H1 (cell line): ENCODE measurements at regions not wholly inside any gene's neighbourhood (a gene's known extent, or its start where the extent isn't known, plus 50 kb on each side); places are given as distances from the start of the nearest gene placed in this dataset.
A peak's percentile ranks its signal among the peaks of the same experiment; 100 is the strongest.

ENCODE experiments used
- CTCF ChIA-PET: fragments of 300-600 bp; sonication (Branson Sonifier 250); formaldehyde crosslinking; loops from one replicate; lab custom pipeline; 2021; ENCODE audit not compliant: partially characterized antibody; lab: Charles Lee
- POLR2A ChIA-PET: fragments of 300-600 bp; sonication (Branson Sonifier 250); formaldehyde crosslinking; loops from one replicate; lab custom pipeline; 2021; ENCODE audit warnings: inconsistent platforms; ENCODE audit not compliant: partially characterized antibody; lab: Charles Lee
- DNase-seq, 2 experiments: peaks; one replicate each; pipeline versions ENCODE4 v3.0.0 to v3.0.0-alpha.2; 2010 to 2022; ENCODE audit warnings: low spot score in 2 of 2, low read depth in 1 of 2, mixed read lengths in 1 of 2
- FAIRE-seq: peaks from 2 replicates; lab custom pipeline; 2011; peaks lifted over from hg19 to GRCh38; lab: Jason Lieb, UNC
- H2AFZ ChIP-seq: 2 replicates; pipeline ENCODE4 v1.8.1; 2012; ENCODE audit warnings: low read length, inconsistent platforms
- H2AK5ac ChIP-seq: 2 replicates; pipeline ENCODE4 v1.6.1; 2013; ENCODE audit warnings: low read depth, low read length
- H2BK120ac ChIP-seq: replicated peaks from 2 replicates; pipeline ENCODE3; 2013; ENCODE audit warnings: low read depth, low read length, inconsistent platforms
- H2BK12ac ChIP-seq: 2 replicates; pipeline ENCODE4 v1.6.1; 2013; ENCODE audit warnings: low read depth, low read length
- H2BK15ac ChIP-seq: 2 replicates; pipeline ENCODE4 v1.6.1; 2013; ENCODE audit warnings: low read length
- H2BK20ac ChIP-seq: 2 replicates; pipeline ENCODE4 v1.6.1; 2013; ENCODE audit warnings: low read length
- H2BK5ac ChIP-seq: 2 replicates; pipeline ENCODE4 v1.6.1; 2013; ENCODE audit warnings: low read depth, low read length
- H3K14ac ChIP-seq: 2 replicates; pipeline ENCODE4 v1.6.1; 2013; ENCODE audit warnings: inconsistent platforms; ENCODE audit not compliant: insufficient read length
- H3K18ac ChIP-seq: 2 replicates; pipeline ENCODE4 v1.6.1; 2013; ENCODE audit warnings: low read length; ENCODE audit errors: extremely low read depth
- H3K23ac ChIP-seq: 2 replicates; pipeline ENCODE4 v1.6.1; 2013; ENCODE audit warnings: inconsistent platforms; ENCODE audit not compliant: insufficient read length
- H3K23me2 ChIP-seq: 2 replicates; pipeline ENCODE4 v1.6.1; 2013; ENCODE audit warnings: low read depth, low read length
- H3K27ac ChIP-seq: 2 replicates; pipeline ENCODE4 v1.6.1; 2011; ENCODE audit warnings: low read depth, low read length, inconsistent platforms
- H3K27me3 ChIP-seq, 4 experiments: replicated peaks in 1 of 4; 1 replicate in 1 of 4; 2 replicates in 3 of 4; pipeline versions ENCODE4 v1.6.1 to v1.8.1; 2011 to 2013; ENCODE audit warnings: low read length in 3 of 4, mild to moderate bottlenecking in 3 of 4, inconsistent platforms in 2 of 4, mixed read lengths in 2 of 4, moderate library complexity in 1 of 4; ENCODE audit not compliant: control insufficient read depth in 3 of 4, insufficient read depth in 3 of 4; ENCODE audit errors: extremely low read depth in 1 of 4
- H3K36me3 ChIP-seq, 4 experiments: 2 replicates each; pipeline versions ENCODE4 v1.6.1 to v1.8.1; 2011 to 2013; ENCODE audit warnings: mild to moderate bottlenecking in 4 of 4, low read length in 3 of 4, moderate library complexity in 2 of 4, control low read depth in 1 of 4, inconsistent platforms in 1 of 4; ENCODE audit not compliant: insufficient read depth in 4 of 4, control insufficient read depth in 2 of 4
- H3K4ac ChIP-seq: replicated peaks from 2 replicates; pipeline ENCODE3; 2013; ENCODE audit warnings: low read length, low read depth, mixed read lengths, inconsistent platforms; ENCODE audit not compliant: insufficient read length
- H3K4me1 ChIP-seq, 4 experiments: replicated peaks in 1 of 4; 1 replicate in 1 of 4; 2 replicates in 3 of 4; pipeline versions ENCODE4 v1.6.1 to v1.8.1; 2011 to 2013; ENCODE audit warnings: low read length in 3 of 4, inconsistent platforms in 2 of 4, mixed read lengths in 1 of 4; ENCODE audit not compliant: insufficient read depth in 4 of 4, control insufficient read depth in 3 of 4
- H3K4me2 ChIP-seq, 2 experiments: 2 replicates each; pipeline versions ENCODE4 v1.6.1 to v1.8.1; 2011 to 2013; ENCODE audit warnings: low read depth in 2 of 2, low read length in 2 of 2, control low read depth in 1 of 2, inconsistent platforms in 1 of 2, mild to moderate bottlenecking in 1 of 2; ENCODE audit not compliant: insufficient read depth in 1 of 2
- H3K4me3 ChIP-seq, 4 experiments: fragments of 200-600, 300-600 bp in 1 of 4; sonication (generic), shearing (Covaris generic), sonication (Bioruptor Twin) in 1 of 4; 2 replicates each; pipeline versions ENCODE4 v1.5.1 to v1.8.1; 2011 to 2016; ENCODE audit warnings: low read length in 4 of 4, low read depth in 3 of 4, control low read depth in 2 of 4, inconsistent platforms in 2 of 4, mild to moderate bottlenecking in 2 of 4, mixed read lengths in 1 of 4, moderate library complexity in 1 of 4; ENCODE audit not compliant: insufficient read depth in 2 of 4; ENCODE audit errors: extremely low read depth in 1 of 4
- H3K56ac ChIP-seq: replicated peaks from 2 replicates; pipeline ENCODE3; 2013; ENCODE audit warnings: low read depth, mild to moderate bottlenecking, mixed read lengths, low read length, inconsistent platforms; ENCODE audit not compliant: insufficient read length
- H3K79me1 ChIP-seq: 2 replicates; pipeline ENCODE4 v1.6.1; 2013; ENCODE audit warnings: low read depth, low read length, control low read depth
- H3K79me2 ChIP-seq, 2 experiments: 2 replicates each; pipeline versions ENCODE4 v1.6.1 to v1.8.1; 2012 to 2013; ENCODE audit warnings: low read length in 2 of 2, mild to moderate bottlenecking in 2 of 2, inconsistent platforms in 1 of 2; ENCODE audit not compliant: insufficient read depth in 2 of 2, control insufficient read depth in 1 of 2
- H3K9ac ChIP-seq, 4 experiments: replicated peaks in 1 of 4; 1 replicate in 1 of 4; 2 replicates in 3 of 4; pipeline versions ENCODE4 v1.6.1 to v1.8.1; 2011 to 2013; ENCODE audit warnings: low read depth in 3 of 4, low read length in 3 of 4, control low read depth in 2 of 4, mild to moderate bottlenecking in 2 of 4, moderate library complexity in 2 of 4, inconsistent platforms in 1 of 4; ENCODE audit errors: extremely low read depth in 1 of 4
- H3K9me3 ChIP-seq, 2 experiments: 2 replicates each; pipeline versions ENCODE4 v1.6.1 to v1.8.1; 2012 to 2013; ENCODE audit warnings: mild to moderate bottlenecking in 2 of 2, moderate library complexity in 2 of 2, control low read depth in 1 of 2, inconsistent platforms in 1 of 2, low read depth in 1 of 2, low read length in 1 of 2, mixed read lengths in 1 of 2; ENCODE audit not compliant: insufficient read depth in 2 of 2
- H4K20me1 ChIP-seq, 2 experiments: replicated peaks in 1 of 2; 2 replicates each; pipeline versions ENCODE3 to v1.8.1; 2011 to 2013; ENCODE audit warnings: inconsistent platforms in 2 of 2, low read length in 2 of 2, mild to moderate bottlenecking in 1 of 2; ENCODE audit not compliant: insufficient read depth in 2 of 2, control insufficient read depth in 1 of 2
- H4K5ac ChIP-seq: 2 replicates; pipeline ENCODE4 v1.6.1; 2013; ENCODE audit warnings: low read length, low read depth, mixed read lengths, inconsistent platforms; ENCODE audit not compliant: insufficient read length
- H4K8ac ChIP-seq: 2 replicates; pipeline ENCODE4 v1.8.0; 2013; ENCODE audit warnings: mild to moderate bottlenecking, moderate library complexity, low read length, inconsistent platforms; ENCODE audit not compliant: insufficient read depth; ENCODE audit errors: extremely low read depth
- H4K91ac ChIP-seq: replicated peaks from 2 replicates; pipeline ENCODE3; 2013; ENCODE audit warnings: low read length, mixed read lengths, inconsistent platforms; ENCODE audit not compliant: insufficient read length
- CBX8 ChIP-seq: fragments of 300-800, 300-1000 bp; sonication (generic); IDR thresholded peaks from 2 replicates; pipeline ENCODE4 v1.7.1; 2016; ENCODE audit warnings: low read depth, low read length, borderline replicate concordance
- EP300 ChIP-seq, 2 experiments: IDR thresholded peaks; 1 replicate in 1 of 2; 2 replicates in 1 of 2; pipeline ENCODE4 v1.6.1; 2011 to 2012; ENCODE audit warnings: low read depth in 2 of 2, low read length in 2 of 2, mild to moderate bottlenecking in 2 of 2, borderline replicate concordance in 1 of 2, inconsistent platforms in 1 of 2, moderate library complexity in 1 of 2
- GABPA ChIP-seq: IDR thresholded peaks from 2 replicates; pipeline ENCODE4 v1.6.1; 2011; ENCODE audit warnings: mild to moderate bottlenecking, low read length, moderate library complexity, borderline replicate concordance; ENCODE audit not compliant: insufficient read depth
- KDM4A ChIP-seq: IDR thresholded peaks from one replicate; pipeline ENCODE4 v1.7.1; 2012; ENCODE audit warnings: low read depth, mild to moderate bottlenecking, moderate library complexity, low read length, inconsistent platforms; ENCODE audit not compliant: severe bottlenecking
- NRF1 ChIP-seq: IDR thresholded peaks from 2 replicates; pipeline ENCODE4 v1.6.1; 2011; ENCODE audit warnings: mild to moderate bottlenecking, low read depth, low read length, improper control_type of control experiment
- SRF ChIP-seq: IDR thresholded peaks from 2 replicates; pipeline ENCODE4 v1.6.1; 2011; ENCODE audit warnings: mild to moderate bottlenecking, low read depth, low read length, moderate library complexity
- WGBS, 2 experiments: shearing (Covaris generic) in 1 of 2; methylation state at CpG; one replicate each; pipeline versions ENCODE4 v1.1.6 to v1.1.7; 2013 to 2015; ENCODE audit warnings: low lambda C conversion rate in 2 of 2, mixed read lengths in 2 of 2, inconsistent platforms in 1 of 2, low coverage in 1 of 2, missing lambda C conversion rate in 1 of 2; ENCODE audit not compliant: insufficient replicate concordance in 2 of 2, insufficient coverage in 1 of 2, insufficient read length in 1 of 2; ENCODE audit errors: extremely low coverage in 1 of 2, missing lambda C conversion rate in 1 of 2; 5-methylcytosine and 5-hydroxymethylcytosine counted together

DNA sequence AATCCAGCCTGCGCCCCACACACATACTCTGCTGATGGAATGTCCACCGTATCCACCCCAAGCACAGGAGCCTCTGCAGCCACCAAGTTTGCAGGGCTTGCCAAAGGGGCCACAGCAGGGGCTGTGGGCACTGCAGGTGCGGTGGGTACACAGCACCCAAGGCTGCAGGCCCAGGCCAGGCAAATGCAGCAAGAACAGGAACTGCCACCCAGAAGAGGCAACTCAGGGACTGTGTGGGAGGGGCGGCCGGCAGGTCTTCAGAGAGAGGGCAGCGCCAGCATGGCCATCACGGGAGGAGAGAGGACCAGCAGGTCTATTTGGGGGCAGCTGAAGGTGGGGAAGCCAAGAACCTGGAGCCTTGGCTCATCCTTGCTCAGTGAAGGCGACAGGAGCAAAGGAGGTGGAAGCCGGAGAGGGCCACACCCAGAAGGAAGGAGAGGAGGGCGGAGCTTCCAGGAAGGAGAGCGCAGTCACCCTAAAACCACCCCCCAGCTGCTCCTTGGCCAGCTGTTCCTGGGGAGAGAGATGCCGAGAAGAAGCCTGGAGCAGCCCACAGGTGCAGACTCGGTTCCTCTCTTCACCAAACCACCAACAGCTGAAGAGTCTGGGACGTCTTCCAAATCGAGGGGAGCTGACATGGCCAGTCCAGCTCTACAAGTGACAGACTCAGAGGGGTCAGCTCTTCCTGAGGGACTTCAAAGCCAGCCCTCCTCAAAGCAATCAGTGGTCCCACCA is 265.1 kb upstream of the CDYL start:
- Histone ChIP-seq H4K5ac (no peak overlapping the region), H2BK15ac (no peak overlapping the region; the same call in 1 of the 2 replicates), H2BK5ac (no peak overlapping the region), H3K4me3 (no peak overlapping the region), H3K4me2 (no peak overlapping the region), H2BK12ac (peak overlapping the region; percentile 92; the same call in 1 of the 2 replicates), H4K20me1 (no peaks in the 10 kb centered on the region), H3K27ac (no peak overlapping the region), H3K14ac (no peak overlapping the region), H2AK5ac (no peak overlapping the region), H3K79me1 (no peaks in the 10 kb centered on the region), H3K9ac (no peak overlapping the region), H2BK120ac (no peak overlapping the region), H3K4ac (no peak overlapping the region), H3K4me1 (peaks cover 0 to 12% (median 0%) of the 10 kb centered on the region in 4 experiments; a peak in 3 of 7 replicates), H3K9me3 (no peaks in the 10 kb centered on the region), H3K18ac (no peak overlapping the region), H3K56ac (no peak overlapping the region), H4K91ac (no peak overlapping the region), H2BK20ac (no peak overlapping the region), H3K23me2 (no peaks in the 10 kb centered on the region), H4K8ac (peak overlapping the region; percentile 18), H3K36me3 (no peaks in the 10 kb centered on the region), H2AFZ (no peak overlapping the region), H3K27me3 (no peaks in the 10 kb centered on the region), H3K79me2 (no peaks in the 10 kb centered on the region), H3K23ac (no peak overlapping the region)
- FAIRE-seq: no peak
- no peak for TF ChIP-seq GABPA
- no peak for TF ChIP-seq CBX8
- no peak for TF ChIP-seq SRF
- no peak for TF ChIP-seq NRF1
- TF ChIP-seq KDM4A: no peak
- TF ChIP-seq EP300 (IDR thresholded peaks at IDR 0.05; ENCODE audit: borderline replicate concordance in 1 of 2, low read depth in 2 of 2, low read length in 2 of 2): no peak
- 92% methylated on average over 13 of the region's 15 CpGs; no CpG with 5 or more reads in 1 of the 2 experiments for WGBS, 2 experiments
- ChIA-PET POLR2A (interaction anchor here (1.2 kb wide), 1 partner anchor 20 kb away, joined by 3 read pairs; no protein-coding TSS in a partner anchor), CTCF (interaction anchor here (0.5 to 1.0 kb wide), 3 partner anchors 47 to 157 kb away, joined by 3 read pairs; no protein-coding TSS in a partner anchor)
- DNase-seq: no peak
